Nephron progenitor cell (in vitro differentiated cells): ENCODE measurements at regions not wholly inside any gene's neighbourhood (a gene's known extent, or its start where the extent isn't known, plus 50 kb on each side); places are given as distances from the start of the nearest gene placed in this dataset.

Source experiments
- DNase-seq: peaks from one replicate; pipeline ENCODE4 v3.0.0; 2021
- H3K27ac Mint-ChIP-seq: 2 replicates; pipeline ENCODE4 v1.8.0; 2021; ENCODE audit warnings: mild to moderate bottlenecking, moderate library complexity, mixed read lengths
- H3K27me3 Mint-ChIP-seq: 2 replicates; pipeline ENCODE4 v1.8.0; 2021; ENCODE audit warnings: mild to moderate bottlenecking, low read depth, mixed read lengths; ENCODE audit not compliant: poor library complexity
- H3K36me3 Mint-ChIP-seq: 2 replicates; pipeline ENCODE4 v1.8.0; 2021; ENCODE audit warnings: low read depth, mixed read lengths
- H3K4me1 Mint-ChIP-seq: 2 replicates; pipeline ENCODE4 v1.8.0; 2021; ENCODE audit warnings: mixed read lengths
- H3K4me3 Mint-ChIP-seq: 2 replicates; pipeline ENCODE4 v1.8.0; 2021; ENCODE audit warnings: mild to moderate bottlenecking, moderate library complexity, mixed read lengths
- H3K9me3 Mint-ChIP-seq: 2 replicates; pipeline ENCODE4 v1.8.0; 2021; ENCODE audit warnings: mild to moderate bottlenecking, moderate library complexity, mixed read lengths
- TF ChIP-seq, protein P1 (sequence below): fragments of 200-600 bp; sonication (generic); IDR thresholded peaks from 2 replicates; pipeline ENCODE4 v1.5.0; 2021; ENCODE audit warnings: antibody characterized with exemption

DNA sequence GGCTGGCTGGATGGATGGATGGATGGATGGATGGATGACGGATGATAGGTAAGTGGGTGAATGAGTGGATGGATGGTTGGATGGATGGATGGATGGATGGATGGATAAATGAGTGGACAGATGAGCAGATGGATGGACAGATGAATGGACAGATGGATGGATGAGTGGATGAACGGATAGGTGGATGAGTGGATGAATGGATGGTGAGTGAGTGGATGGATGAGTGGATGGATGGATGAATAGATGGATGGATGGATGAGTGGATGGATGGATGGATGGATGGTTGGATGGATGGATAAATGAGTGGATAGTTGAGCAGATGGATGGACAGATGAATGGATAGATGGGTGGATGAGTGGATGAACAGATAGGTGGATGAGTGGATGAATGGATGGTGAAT, 340.7 kb upstream of the AUTS2 start:
- Mint-ChIP-seq H3K36me3 (no peaks in the 10 kb centered on the region), H3K4me3 (no peak overlapping the region), H3K27ac (peak overlapping the region; percentile 82), H3K4me1 (peaks cover 40% of the 10 kb centered on the region), H3K27me3 (peaks cover 38% of the 10 kb centered on the region), H3K9me3 (peaks cover 3% of the 10 kb centered on the region)
- TF ChIP-seq, protein P1, sequence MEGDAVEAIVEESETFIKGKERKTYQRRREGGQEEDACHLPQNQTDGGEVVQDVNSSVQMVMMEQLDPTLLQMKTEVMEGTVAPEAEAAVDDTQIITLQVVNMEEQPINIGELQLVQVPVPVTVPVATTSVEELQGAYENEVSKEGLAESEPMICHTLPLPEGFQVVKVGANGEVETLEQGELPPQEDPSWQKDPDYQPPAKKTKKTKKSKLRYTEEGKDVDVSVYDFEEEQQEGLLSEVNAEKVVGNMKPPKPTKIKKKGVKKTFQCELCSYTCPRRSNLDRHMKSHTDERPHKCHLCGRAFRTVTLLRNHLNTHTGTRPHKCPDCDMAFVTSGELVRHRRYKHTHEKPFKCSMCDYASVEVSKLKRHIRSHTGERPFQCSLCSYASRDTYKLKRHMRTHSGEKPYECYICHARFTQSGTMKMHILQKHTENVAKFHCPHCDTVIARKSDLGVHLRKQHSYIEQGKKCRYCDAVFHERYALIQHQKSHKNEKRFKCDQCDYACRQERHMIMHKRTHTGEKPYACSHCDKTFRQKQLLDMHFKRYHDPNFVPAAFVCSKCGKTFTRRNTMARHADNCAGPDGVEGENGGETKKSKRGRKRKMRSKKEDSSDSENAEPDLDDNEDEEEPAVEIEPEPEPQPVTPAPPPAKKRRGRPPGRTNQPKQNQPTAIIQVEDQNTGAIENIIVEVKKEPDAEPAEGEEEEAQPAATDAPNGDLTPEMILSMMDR = no peak
- DNase-seq = no peak

DNA sequence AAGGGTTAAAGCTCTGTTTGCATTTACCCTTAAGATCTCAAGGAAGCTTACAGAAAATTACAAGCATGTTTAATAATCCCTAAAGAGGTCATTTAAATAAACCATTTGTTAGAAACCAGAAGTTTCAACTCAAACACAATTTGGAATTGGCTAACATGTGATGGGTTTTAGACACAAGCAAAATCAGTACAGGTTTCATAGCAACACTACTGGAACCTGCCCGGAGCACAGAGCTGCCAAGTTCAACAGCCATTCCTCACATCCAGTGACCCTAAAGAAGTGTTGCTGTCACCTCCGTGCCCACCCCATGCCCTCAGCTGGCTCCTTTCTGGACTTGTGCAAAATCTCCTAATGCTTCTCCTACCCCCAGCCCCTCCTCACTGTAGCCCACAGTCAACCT, 338.8 kb upstream of the AUTS2 start:
- TF ChIP-seq, protein P1 = no peak
- DNase-seq = no peak
- Mint-ChIP-seq H3K4me3 (no peak overlapping the region), H3K27ac (no peak overlapping the region), H3K9me3 (no peaks in the 10 kb centered on the region), H3K36me3 (no peaks in the 10 kb centered on the region), H3K27me3 (peaks cover 35% of the 10 kb centered on the region), H3K4me1 (peaks cover 25% of the 10 kb centered on the region)

DNA sequence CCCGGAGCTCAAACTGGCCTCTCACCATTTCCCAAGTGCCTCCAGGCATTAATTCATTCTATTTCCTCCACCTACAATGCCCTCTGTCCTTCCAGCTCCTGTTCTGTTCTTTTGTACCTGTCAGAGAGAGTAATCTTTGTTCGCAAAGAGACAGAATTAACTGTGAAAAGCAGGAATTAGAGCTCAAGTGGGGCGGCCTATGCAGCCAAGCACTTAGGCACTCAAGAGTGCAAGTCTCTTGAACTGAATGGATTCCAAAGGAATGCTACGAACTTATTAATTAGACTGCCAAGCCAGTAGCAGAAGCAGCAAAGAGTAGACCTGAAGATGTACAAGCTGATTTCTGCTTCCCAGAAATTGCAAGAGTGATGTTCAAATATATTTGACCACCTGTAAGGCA, 338.3 kb upstream of the AUTS2 start:
- H3K4me3 Mint-ChIP-seq = no peak overlapping the region
- no peaks in the 10 kb centered on the region for H3K9me3 Mint-ChIP-seq
- H3K27ac Mint-ChIP-seq = no peak overlapping the region
- peaks cover 19% of the 10 kb centered on the region for H3K4me1 Mint-ChIP-seq
- H3K36me3 Mint-ChIP-seq = no peaks in the 10 kb centered on the region
- TF ChIP-seq, protein P1 = no peak
- H3K27me3 Mint-ChIP-seq = peaks cover 35% of the 10 kb centered on the region
- no peak for DNase-seq

DNA sequence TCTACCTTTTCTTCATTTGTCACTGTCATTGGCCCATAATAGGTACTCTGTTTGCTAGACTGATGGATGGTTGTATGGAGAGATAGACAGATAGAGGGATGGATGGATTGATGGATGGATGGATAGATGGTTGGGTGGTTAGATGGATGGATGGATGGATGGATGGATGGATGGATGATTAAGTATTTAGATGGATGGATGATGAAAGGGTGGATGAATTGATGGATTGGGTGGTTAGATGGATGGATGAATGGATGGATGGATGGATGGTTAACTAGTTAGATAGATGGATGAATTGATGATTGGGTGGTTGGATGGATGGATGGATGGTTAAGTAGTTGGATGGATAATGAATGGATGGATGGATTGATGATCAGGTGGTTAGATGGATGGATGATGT, 334.7 kb upstream of the AUTS2 start:
- H3K36me3 Mint-ChIP-seq = no peaks in the 10 kb centered on the region
- H3K27ac Mint-ChIP-seq = no peak overlapping the region
- H3K4me1 Mint-ChIP-seq = peaks cover 5% of the 10 kb centered on the region
- no peaks in the 10 kb centered on the region for H3K9me3 Mint-ChIP-seq
- H3K27me3 Mint-ChIP-seq = peaks cover 24% of the 10 kb centered on the region
- TF ChIP-seq, protein P1 = no peak
- no peak for DNase-seq
- H3K4me3 Mint-ChIP-seq = no peak overlapping the region

DNA sequence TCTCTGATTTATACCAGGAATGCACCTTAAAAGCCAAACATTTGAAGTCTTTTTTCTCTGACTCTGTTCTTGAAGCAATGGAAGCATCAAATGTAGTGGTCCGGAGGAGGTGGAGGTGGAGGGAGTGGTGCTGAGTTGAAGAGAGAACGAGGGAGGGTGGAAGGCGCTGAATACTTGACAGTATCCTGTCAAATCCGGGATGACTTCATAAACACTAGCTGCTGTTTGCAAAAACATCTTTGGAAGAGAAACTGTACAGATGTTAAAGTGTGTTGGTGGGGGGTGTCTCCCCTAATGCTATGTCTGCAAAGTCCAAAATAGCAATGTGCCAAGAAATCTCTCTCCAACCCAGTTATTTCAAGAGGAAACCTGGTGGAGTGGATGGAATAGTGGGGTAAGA, 328.5 kb upstream of the AUTS2 start:
- DNase-seq = no peak
- Mint-ChIP-seq H3K27ac (no peak overlapping the region), H3K27me3 (peaks cover 21% of the 10 kb centered on the region), H3K9me3 (peaks cover 4% of the 10 kb centered on the region), H3K4me1 (peaks cover 20% of the 10 kb centered on the region), H3K36me3 (no peaks in the 10 kb centered on the region), H3K4me3 (no peak overlapping the region)
- TF ChIP-seq, protein P1 = no peak

DNA sequence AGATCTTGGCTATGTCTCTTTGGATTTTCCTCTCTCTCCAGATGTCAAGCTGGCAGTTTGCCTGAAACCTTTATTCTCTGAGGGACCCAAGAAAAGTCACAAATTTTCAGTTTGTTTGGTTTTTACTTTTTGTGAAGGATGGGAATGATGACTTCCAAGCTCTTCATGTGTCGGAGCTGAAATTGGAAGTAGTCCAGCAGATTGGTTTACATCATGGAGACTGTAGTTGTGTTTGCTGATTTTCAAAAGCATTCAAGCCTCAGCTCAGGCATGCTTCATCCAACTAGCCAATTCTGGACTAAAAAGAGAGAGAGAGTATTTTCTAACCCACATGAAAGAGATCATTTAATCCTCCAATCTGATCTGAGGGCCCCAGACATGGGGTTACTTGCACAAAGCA, 326.2 kb upstream of the AUTS2 start:
- Mint-ChIP-seq H3K36me3 (no peaks in the 10 kb centered on the region), H3K27ac (no peak overlapping the region), H3K27me3 (peaks cover 19% of the 10 kb centered on the region), H3K4me1 (peaks cover 42% of the 10 kb centered on the region), H3K9me3 (peaks cover 9% of the 10 kb centered on the region), H3K4me3 (no peak overlapping the region)
- DNase-seq = no peak
- TF ChIP-seq, protein P1 = no peak
